IgD-negative memory B cell (primary cell): ENCODE measurements at regions not wholly inside any gene's neighbourhood (a gene's known extent, or its start where the extent isn't known, plus 50 kb on each side); places are given as distances from the start of the nearest gene placed in this dataset.

Experiments used
- H3K27ac Mint-ChIP-seq, 3 donors: one replicate each; pipeline ENCODE4 v1.8.0; 2020 to 2022; ENCODE audit warnings: mild to moderate bottlenecking in 3 of 3, mixed read lengths in 3 of 3, moderate library complexity in 1 of 3
- H3K27me3 Mint-ChIP-seq: one replicate; pipeline ENCODE4 v1.8.0; 2021; ENCODE audit warnings: mixed read lengths
- H3K36me3 Mint-ChIP-seq: one replicate; pipeline ENCODE4 v1.8.0; 2020; ENCODE audit warnings: mild to moderate bottlenecking, mixed read lengths
- H3K4me1 Mint-ChIP-seq, 3 donors: one replicate each; pipeline ENCODE4 v1.8.0; 2020 to 2022; ENCODE audit warnings: mixed read lengths in 3 of 3, mild to moderate bottlenecking in 1 of 3
- H3K4me3 Mint-ChIP-seq, 4 donors: one replicate each; pipeline ENCODE4 v1.8.0; 2020 to 2022; ENCODE audit warnings: mild to moderate bottlenecking in 4 of 4, mixed read lengths in 4 of 4, moderate library complexity in 3 of 4
- H3K9me3 Mint-ChIP-seq, 3 donors: one replicate each; pipeline ENCODE4 v1.8.0; 2020 to 2021; ENCODE audit warnings: mixed read lengths in 3 of 3, mild to moderate bottlenecking in 1 of 3

DNA sequence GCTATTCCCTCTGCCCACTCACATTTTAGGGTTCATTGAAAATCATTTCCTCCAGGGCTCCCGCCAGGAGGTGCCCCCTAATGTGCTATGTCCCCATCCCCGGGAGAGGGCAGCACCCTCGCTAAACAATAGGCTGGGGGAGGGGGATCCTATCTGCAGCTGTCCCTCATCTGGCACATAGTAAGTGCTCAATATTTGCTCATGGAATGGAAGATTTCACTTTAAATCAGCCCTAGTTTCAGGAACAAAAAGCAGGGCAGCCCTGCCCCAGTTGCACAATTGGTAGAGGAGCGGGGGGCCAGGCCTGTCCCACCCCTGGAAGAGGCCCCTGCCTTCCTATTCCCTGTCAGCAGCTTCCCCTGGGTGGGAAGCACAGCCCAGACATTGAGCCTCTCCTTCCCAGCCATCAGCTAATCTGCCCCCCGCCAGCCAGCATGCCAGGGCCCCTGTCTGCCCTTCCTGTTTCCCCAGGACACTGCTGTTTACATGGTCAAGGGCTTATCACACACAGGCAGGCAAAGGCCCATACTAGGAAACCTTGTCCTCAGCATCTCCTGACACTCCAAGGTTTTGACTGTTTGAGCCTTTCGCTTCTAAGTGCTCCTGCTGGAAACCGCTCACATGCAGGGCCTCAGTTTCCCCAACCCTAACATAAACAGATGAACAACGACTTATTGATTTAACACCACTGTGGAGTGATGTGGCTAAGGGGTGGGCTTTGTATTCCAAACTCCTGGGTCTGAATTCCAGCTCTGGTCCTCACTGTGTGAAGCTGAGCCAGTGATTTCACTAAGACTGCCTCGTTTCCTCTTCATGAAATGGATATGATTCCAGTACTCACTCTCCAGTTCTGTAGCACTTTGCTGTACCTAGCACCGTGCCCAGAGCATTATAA lies 130.7 kb upstream of the ZMIZ1 start:
- Mint-ChIP-seq H3K36me3 (no peaks in the 10 kb centered on the region), H3K9me3 (peaks cover 0 to 9% (median 0%) of the 10 kb centered on the region in 3 donors), H3K4me1 (peaks cover 0 to 2% (median 0%) of the 10 kb centered on the region in 3 donors), H3K4me3 (no peak overlapping the region), H3K27ac (no peak overlapping the region), H3K27me3 (peaks cover 11% of the 10 kb centered on the region)

GRCh38 chr10:78938695-78939672 lies 129.8 kb upstream of the ZMIZ1 start:
- H3K27ac Mint-ChIP-seq, result no peak overlapping the region
- peaks cover 0 to 9% (median 0%) of the 10 kb centered on the region in 3 donors for H3K9me3 Mint-ChIP-seq
- H3K36me3 Mint-ChIP-seq, result no peaks in the 10 kb centered on the region
- H3K27me3 Mint-ChIP-seq, result peaks cover 11% of the 10 kb centered on the region
- peaks cover 0 to 3% (median 0%) of the 10 kb centered on the region in 3 donors for H3K4me1 Mint-ChIP-seq
- H3K4me3 Mint-ChIP-seq, result no peak overlapping the region

DNA sequence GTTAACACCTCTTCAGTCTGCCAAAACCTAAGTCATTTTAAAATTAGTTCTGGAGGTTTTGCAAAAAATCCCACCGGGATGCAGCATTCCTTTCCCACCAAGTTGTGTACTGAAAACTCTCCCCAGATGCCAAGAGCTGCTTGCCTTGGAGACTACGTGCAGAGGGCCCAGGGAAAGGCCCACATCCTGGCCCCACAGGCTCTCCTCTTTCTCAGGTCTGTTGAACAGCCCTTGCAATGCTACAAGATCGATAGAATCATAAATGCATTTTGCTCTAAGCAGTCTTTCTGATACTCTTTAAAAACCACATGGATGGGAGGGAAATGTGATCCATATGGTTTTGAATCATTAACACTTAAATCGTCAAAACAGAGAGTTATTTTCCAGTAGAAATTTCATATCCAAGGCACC lies 126.7 kb upstream of the ZMIZ1 start:
- no peak overlapping the region for H3K4me3 Mint-ChIP-seq
- H3K27me3 Mint-ChIP-seq, result peaks cover 10% of the 10 kb centered on the region
- H3K27ac Mint-ChIP-seq, result no peak overlapping the region
- H3K9me3 Mint-ChIP-seq, result peaks cover 0 to 9% (median 0%) of the 10 kb centered on the region in 3 donors
- H3K36me3 Mint-ChIP-seq, result no peaks in the 10 kb centered on the region
- H3K4me1 Mint-ChIP-seq, result peaks cover 0 to 3% (median 0%) of the 10 kb centered on the region in 3 donors

DNA sequence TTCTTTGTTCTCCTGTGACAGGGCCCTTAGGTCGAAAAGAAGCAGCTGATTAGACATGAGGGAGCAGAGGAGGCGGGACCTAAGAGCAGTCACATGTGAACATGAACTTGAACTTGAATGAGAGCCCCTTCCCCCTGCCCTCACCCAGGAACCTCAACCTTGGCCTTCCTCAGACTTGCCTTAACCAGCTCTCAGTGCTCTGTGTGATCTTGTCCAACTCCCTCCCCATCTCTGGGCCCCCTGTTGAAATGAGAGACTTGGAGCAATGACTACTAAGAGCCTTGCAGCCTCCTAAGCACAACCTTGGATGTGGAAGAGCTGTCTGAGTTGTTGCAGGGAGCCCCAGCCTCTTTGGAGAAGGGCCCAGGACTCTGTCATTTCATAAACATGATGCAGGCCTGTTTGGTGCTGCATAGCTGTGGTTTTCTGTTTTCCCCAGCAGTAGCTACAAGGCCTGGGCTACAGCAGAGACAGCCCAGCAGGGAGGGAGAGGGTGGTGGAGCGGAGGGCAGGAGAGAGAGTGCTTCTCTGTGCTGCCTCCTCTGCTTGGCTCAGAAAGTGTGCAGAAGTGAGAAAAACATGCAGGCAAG lies 123.9 kb upstream of the ZMIZ1 start:
- no peak overlapping the region for H3K4me3 Mint-ChIP-seq
- H3K4me1 Mint-ChIP-seq, result peaks cover 0 to 3% (median 0%) of the 10 kb centered on the region in 3 donors
- peaks cover 0 to 9% (median 0%) of the 10 kb centered on the region in 3 donors for H3K9me3 Mint-ChIP-seq
- H3K36me3 Mint-ChIP-seq, result no peaks in the 10 kb centered on the region
- H3K27me3 Mint-ChIP-seq, result peaks cover 3% of the 10 kb centered on the region
- no peak overlapping the region for H3K27ac Mint-ChIP-seq

DNA sequence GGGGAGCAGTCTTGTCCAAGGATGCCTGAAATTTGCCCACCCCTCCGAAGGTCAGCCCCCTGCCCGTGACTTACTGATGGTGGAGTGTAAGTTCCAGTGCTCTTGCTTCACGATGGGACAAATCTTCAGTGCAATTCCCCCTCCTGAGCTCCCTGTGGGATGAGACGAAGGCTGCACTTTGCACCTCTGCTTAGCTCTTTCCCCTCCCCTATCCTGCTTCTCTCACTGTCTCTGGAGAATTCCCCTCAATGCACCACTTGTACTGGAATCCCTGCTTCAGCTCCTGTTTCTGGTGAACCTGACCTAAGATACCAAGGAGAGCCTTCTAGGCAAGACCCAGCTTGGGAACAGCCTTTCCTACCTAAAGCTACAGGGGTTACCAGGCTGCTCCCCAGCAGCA lies 122.9 kb upstream of the ZMIZ1 start:
- Mint-ChIP-seq H3K36me3 (no peaks in the 10 kb centered on the region), H3K4me3 (no peak overlapping the region), H3K27ac (no peak overlapping the region)

GRCh38 chr10:78947226-78947625 lies 121.5 kb upstream of the ZMIZ1 start:
- H3K9me3 Mint-ChIP-seq, result peaks cover 0 to 9% (median 3%) of the 10 kb centered on the region in 3 donors
- H3K27ac Mint-ChIP-seq, result no peak overlapping the region

More for the DNA sequence above, 122.9 kb upstream of the ZMIZ1 start:
- Mint-ChIP-seq H3K4me1 (peaks cover 0 to 3% (median 0%) of the 10 kb centered on the region in 3 donors), H3K9me3 (peaks cover 0 to 9% (median under 1%) of the 10 kb centered on the region in 3 donors), H3K27me3 (peaks cover 7% of the 10 kb centered on the region)

GRCh38 chr10:78947733-78948132 lies 121.0 kb upstream of the ZMIZ1 start:
- Mint-ChIP-seq H3K9me3 (peaks cover 0 to 4% (median 3%) of the 10 kb centered on the region in 3 donors), H3K27ac (no peak overlapping the region), H3K4me3 (no peak overlapping the region), H3K36me3 (no peaks in the 10 kb centered on the region), H3K4me1 (peaks cover 0 to 3% (median 2%) of the 10 kb centered on the region in 3 donors), H3K27me3 (peaks cover 9% of the 10 kb centered on the region)

More at GRCh38 chr10:78947226-78947625, 121.5 kb upstream of the ZMIZ1 start:
- H3K27me3 Mint-ChIP-seq, result peaks cover 11% of the 10 kb centered on the region
- H3K4me3 Mint-ChIP-seq, result no peak overlapping the region
- H3K36me3 Mint-ChIP-seq, result no peaks in the 10 kb centered on the region
- peaks cover 0 to 3% (median 2%) of the 10 kb centered on the region in 3 donors for H3K4me1 Mint-ChIP-seq

DNA sequence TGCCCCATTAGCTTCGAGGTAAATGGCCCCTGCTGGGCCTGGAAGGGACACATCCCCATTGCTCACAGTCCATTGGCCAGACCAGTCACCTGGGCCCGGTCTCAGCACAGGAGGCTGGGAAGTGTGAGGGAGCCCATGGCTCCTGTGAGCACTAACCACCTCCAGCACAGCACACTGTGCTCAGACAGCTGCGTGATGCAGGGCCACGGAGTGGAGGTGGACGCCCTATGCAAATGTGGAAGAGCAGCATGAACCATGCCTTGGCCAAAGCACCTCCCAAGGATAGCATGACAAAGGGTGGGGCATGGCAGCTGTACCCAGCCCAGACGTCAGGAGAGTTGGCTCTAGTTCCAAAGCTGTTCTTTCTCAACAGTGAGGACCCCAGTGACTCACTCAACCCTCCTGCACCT lies 120.1 kb upstream of the ZMIZ1 start:
- H3K9me3 Mint-ChIP-seq, result peaks cover 0 to 3% (median 0%) of the 10 kb centered on the region in 3 donors
- H3K36me3 Mint-ChIP-seq, result no peaks in the 10 kb centered on the region
- no peak overlapping the region for H3K4me3 Mint-ChIP-seq
- no peak overlapping the region for H3K27ac Mint-ChIP-seq
- H3K27me3 Mint-ChIP-seq, result peaks cover 8% of the 10 kb centered on the region
- peaks cover 0 to 2% (median 2%) of the 10 kb centered on the region in 3 donors for H3K4me1 Mint-ChIP-seq

- peaks cover 8% of the 10 kb centered on the region for H3K27me3 Mint-ChIP-seq
- no peak overlapping the region for H3K4me3 Mint-ChIP-seq
- H3K4me1 Mint-ChIP-seq, result peaks cover 0 to 2% (median 1%) of the 10 kb centered on the region in 3 donors
- peaks cover 0 to 3% (median 0%) of the 10 kb centered on the region in 3 donors for H3K9me3 Mint-ChIP-seq
- no peak overlapping the region for H3K27ac Mint-ChIP-seq
- H3K36me3 Mint-ChIP-seq, result no peaks in the 10 kb centered on the region
These were observed 117.8 kb upstream of the ZMIZ1 start for GRCh38 chr10:78950656-78951587.

DNA sequence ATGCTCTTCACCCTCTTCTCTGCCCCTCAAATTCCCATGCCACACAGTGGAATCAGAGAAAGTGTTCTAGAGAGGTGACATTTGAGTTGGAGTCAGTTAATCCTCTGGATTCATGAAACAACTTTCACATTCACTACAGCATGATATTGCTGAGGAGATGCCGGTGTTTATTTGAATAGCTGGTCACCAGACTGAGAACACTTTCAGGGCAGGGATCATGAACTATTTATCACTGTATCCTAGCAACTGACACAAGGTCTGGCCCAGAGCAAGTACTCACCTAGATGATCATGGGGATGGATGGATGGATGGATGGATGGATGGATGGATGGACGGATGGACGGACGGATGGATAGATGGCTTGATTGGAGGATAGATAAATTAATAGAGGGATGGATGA lies 116.7 kb upstream of the ZMIZ1 start:
- H3K36me3 Mint-ChIP-seq, result no peaks in the 10 kb centered on the region
- no peak overlapping the region for H3K27ac Mint-ChIP-seq
- H3K4me3 Mint-ChIP-seq, result no peak overlapping the region
- peaks cover 0 to 2% (median 1%) of the 10 kb centered on the region in 3 donors for H3K4me1 Mint-ChIP-seq
- peaks cover 8% of the 10 kb centered on the region for H3K27me3 Mint-ChIP-seq
- peaks cover 0 to 3% (median 0%) of the 10 kb centered on the region in 3 donors for H3K9me3 Mint-ChIP-seq

GRCh38 chr10:78952686-78953085 lies 116.1 kb upstream of the ZMIZ1 start:
- Mint-ChIP-seq H3K27me3 (peaks cover 8% of the 10 kb centered on the region), H3K9me3 (peaks cover 0 to 3% (median 0%) of the 10 kb centered on the region in 3 donors), H3K4me3 (no peak overlapping the region), H3K36me3 (no peaks in the 10 kb centered on the region), H3K4me1 (peaks cover 0 to 2% (median 1%) of the 10 kb centered on the region in 3 donors), H3K27ac (no peak overlapping the region)

- Mint-ChIP-seq H3K27ac (no peak overlapping the region), H3K36me3 (no peaks in the 10 kb centered on the region), H3K27me3 (peaks cover 8% of the 10 kb centered on the region), H3K4me3 (no peak overlapping the region), H3K4me1 (peaks cover 0 to 2% (median 1%) of the 10 kb centered on the region in 3 donors), H3K9me3 (peaks cover 0 to 3% (median 0%) of the 10 kb centered on the region in 3 donors)
These were observed 115.5 kb upstream of the ZMIZ1 start for GRCh38 chr10:78953113-78953798.

GRCh38 chr10:78953799-78954297 lies 114.9 kb upstream of the ZMIZ1 start:
- Mint-ChIP-seq H3K4me3 (peak overlapping the region in 1 of 4 donors; percentile 69), H3K27me3 (peaks cover 8% of the 10 kb centered on the region), H3K4me1 (peaks cover 0 to 2% (median 1%) of the 10 kb centered on the region in 3 donors), H3K27ac (no peak overlapping the region), H3K9me3 (peaks cover 0 to 3% (median 0%) of the 10 kb centered on the region in 3 donors), H3K36me3 (no peaks in the 10 kb centered on the region)
